PC-9 (cell line): ENCODE measurements at regions not wholly inside any gene's neighbourhood (a gene's known extent, or its start where the extent isn't known, plus 50 kb on each side); places are given as distances from the start of the nearest gene placed in this dataset.

Source experiments
- BruUV-seq: library from RNA; stranded (reverse); fragments of 400-500 nt; replicated peaks from 2 replicates; lab custom pipeline; 2021; lab: Mats Ljungman, UMichigan
- CTCF ChIA-PET: fragments of 300-600 bp; sonication (Branson Sonifier 250); formaldehyde crosslinking; loops from one replicate; lab custom pipeline; 2022; ENCODE audit warnings: antibody characterized with exemption; lab: Charles Lee
- POLR2A ChIA-PET: fragments of 300-600 bp; sonication (Branson Sonifier 250); formaldehyde crosslinking; loops from one replicate; lab custom pipeline; 2022; ENCODE audit warnings: antibody characterized with exemption; ENCODE audit not compliant: unreplicated experiment; lab: Charles Lee
- DNase-seq, 2 experiments: peaks; one replicate each; pipeline versions ENCODE4 v3.0.0 to v3.0.0-alpha.2; 2015 to 2022; ENCODE audit warnings: mixed read lengths in 1 of 2
- H2AFZ ChIP-seq: fragments of 200-600 bp; sonication (generic); 2 replicates; pipeline ENCODE4 v1.8.1; 2017; ENCODE audit warnings: antibody characterized with exemption
- H3F3A ChIP-seq: fragments of 200-600 bp; sonication (generic); 2 replicates; pipeline ENCODE4 v1.8.1; 2017; ENCODE audit warnings: antibody characterized with exemption, mild to moderate bottlenecking, low read depth; ENCODE audit not compliant: insufficient read depth
- H3K27ac ChIP-seq: fragments of 200-600 bp; sonication (generic); 2 replicates; pipeline ENCODE4 v1.6.1; 2016; ENCODE audit warnings: mixed run types
- H3K27me3 ChIP-seq: fragments of 200-600 bp; sonication (generic); 2 replicates; pipeline ENCODE4 v1.6.1; 2016; ENCODE audit warnings: low read depth, mixed run types; ENCODE audit not compliant: insufficient read depth
- H3K36me3 ChIP-seq: fragments of 200-600 bp; sonication (generic); 2 replicates; pipeline ENCODE4 v1.6.1; 2016; ENCODE audit warnings: low read depth, mixed run types
- H3K4me1 ChIP-seq: fragments of 200-600 bp; sonication (generic); replicated peaks from 2 replicates; pipeline ENCODE4 v1.6.1; 2016; ENCODE audit warnings: mixed run types; ENCODE audit not compliant: insufficient read depth
- H3K4me2 ChIP-seq: fragments of 200-600 bp; sonication (generic); 2 replicates; pipeline ENCODE4 v1.6.1; 2017; ENCODE audit warnings: mixed run types
- H3K4me3 ChIP-seq: fragments of 200-600 bp; sonication (generic); 2 replicates; pipeline ENCODE4 v1.6.1; 2016; ENCODE audit warnings: mixed run types
- H3K79me2 ChIP-seq: fragments of 200-600 bp; sonication (generic); 2 replicates; pipeline ENCODE4 v1.6.1; 2017; ENCODE audit warnings: low read depth, mixed run types
- H3K9me2 ChIP-seq: fragments of 200-600 bp; sonication (generic); 2 replicates; pipeline ENCODE4 v1.8.1; 2017; ENCODE audit warnings: mild to moderate bottlenecking; ENCODE audit not compliant: insufficient read depth
- H3K9me3 ChIP-seq: fragments of 200-600 bp; sonication (generic); 2 replicates; pipeline ENCODE4 v1.8.1; 2016; ENCODE audit warnings: low read depth; ENCODE audit not compliant: insufficient read depth
- H4K20me1 ChIP-seq: fragments of 200-600 bp; sonication (generic); 2 replicates; pipeline ENCODE4 v1.8.1; 2017; ENCODE audit not compliant: insufficient read depth
- EZH2 ChIP-seq: fragments of 200-600 bp; sonication (generic); IDR thresholded peaks from 2 replicates; pipeline ENCODE4 v1.8.0; 2017; ENCODE audit warnings: antibody characterized with exemption, low read depth
- intact Hi-C: fragments of 100-400 bp; cut with micrococcal nuclease; formaldehyde crosslinking; loops from one replicate; pipeline ENCODE4 v1.10.0; 2022; ENCODE audit not compliant: unreplicated experiment
- TF ChIP-seq, protein P1 (sequence below): fragments of 200-600 bp; sonication (generic); conservative IDR thresholded peaks from 2 replicates; pipeline ENCODE4 v1.6.1; 2017; ENCODE audit warnings: mixed run types, antibody characterized with exemption, mild to moderate bottlenecking, moderate library complexity

DNA sequence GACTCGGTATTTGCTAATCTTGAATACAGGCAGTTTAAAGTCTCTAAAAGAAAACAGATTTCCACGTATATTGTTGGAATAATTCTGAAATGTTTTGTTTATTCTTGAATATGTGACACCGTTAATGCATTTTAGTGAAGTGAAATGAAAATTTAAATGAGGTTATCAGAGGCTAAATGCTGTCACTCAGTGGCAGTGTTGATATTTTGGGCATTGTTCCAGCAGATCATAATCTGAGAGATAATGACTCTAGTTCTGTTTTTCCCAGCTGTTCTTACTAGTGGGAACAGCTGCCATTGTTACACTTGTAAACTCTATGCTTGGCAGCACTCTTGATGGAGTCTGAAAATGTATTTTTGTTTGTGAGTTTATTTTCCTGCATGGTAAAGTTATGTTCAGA is 365.6 kb upstream of the SLC10A2 start:
- Histone ChIP-seq H3K9me2 (no peaks in the 10 kb centered on the region), H3K9me3 (no peaks in the 10 kb centered on the region), H3K4me3 (no peak overlapping the region), H3K27ac (no peak overlapping the region), H3K79me2 (no peaks in the 10 kb centered on the region), H3K4me2 (no peak overlapping the region), H4K20me1 (no peaks in the 10 kb centered on the region), H3K4me1 (no peaks in the 10 kb centered on the region), H3K36me3 (no peaks in the 10 kb centered on the region), H3F3A (no peaks in the 10 kb centered on the region), H2AFZ (peak overlapping the region; percentile 19; the same call in 1 of the 2 replicates), H3K27me3 (no peaks in the 10 kb centered on the region)
- CTCF ChIA-PET: no interaction called here
- intact Hi-C loops: no loop called here
- DNase-seq: no peak
- BruUV-seq: no TSS peak
- no peak for TF ChIP-seq EZH2
- TF ChIP-seq, protein P1, sequence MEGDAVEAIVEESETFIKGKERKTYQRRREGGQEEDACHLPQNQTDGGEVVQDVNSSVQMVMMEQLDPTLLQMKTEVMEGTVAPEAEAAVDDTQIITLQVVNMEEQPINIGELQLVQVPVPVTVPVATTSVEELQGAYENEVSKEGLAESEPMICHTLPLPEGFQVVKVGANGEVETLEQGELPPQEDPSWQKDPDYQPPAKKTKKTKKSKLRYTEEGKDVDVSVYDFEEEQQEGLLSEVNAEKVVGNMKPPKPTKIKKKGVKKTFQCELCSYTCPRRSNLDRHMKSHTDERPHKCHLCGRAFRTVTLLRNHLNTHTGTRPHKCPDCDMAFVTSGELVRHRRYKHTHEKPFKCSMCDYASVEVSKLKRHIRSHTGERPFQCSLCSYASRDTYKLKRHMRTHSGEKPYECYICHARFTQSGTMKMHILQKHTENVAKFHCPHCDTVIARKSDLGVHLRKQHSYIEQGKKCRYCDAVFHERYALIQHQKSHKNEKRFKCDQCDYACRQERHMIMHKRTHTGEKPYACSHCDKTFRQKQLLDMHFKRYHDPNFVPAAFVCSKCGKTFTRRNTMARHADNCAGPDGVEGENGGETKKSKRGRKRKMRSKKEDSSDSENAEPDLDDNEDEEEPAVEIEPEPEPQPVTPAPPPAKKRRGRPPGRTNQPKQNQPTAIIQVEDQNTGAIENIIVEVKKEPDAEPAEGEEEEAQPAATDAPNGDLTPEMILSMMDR: no peak
- POLR2A ChIA-PET: no interaction called here

DNA sequence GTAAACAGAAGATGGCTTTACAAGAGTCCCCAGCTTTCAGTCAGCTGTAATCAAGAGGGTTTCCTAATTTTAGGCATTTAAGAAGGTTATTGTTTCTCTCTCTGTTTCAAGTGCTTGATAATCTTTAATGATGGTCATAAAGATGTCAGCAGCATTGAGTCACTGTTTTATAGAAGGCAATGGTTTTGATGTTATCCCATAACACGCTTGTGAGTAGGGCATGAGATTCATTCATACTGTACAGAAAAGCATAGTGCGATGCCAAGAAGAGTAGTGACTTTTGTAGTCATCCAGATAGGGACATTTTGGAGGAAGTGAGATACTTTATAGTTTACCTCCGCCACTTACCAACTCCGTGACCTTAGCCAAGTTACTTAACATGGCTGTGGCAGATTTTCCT is 364.2 kb upstream of the SLC10A2 start:
- Histone ChIP-seq H3K9me3 (no peaks in the 10 kb centered on the region), H3K27me3 (no peaks in the 10 kb centered on the region), H3K4me3 (no peak overlapping the region), H3F3A (no peaks in the 10 kb centered on the region), H4K20me1 (no peaks in the 10 kb centered on the region), H3K79me2 (no peaks in the 10 kb centered on the region), H3K4me2 (no peak overlapping the region), H3K9me2 (no peaks in the 10 kb centered on the region), H2AFZ (no peak overlapping the region), H3K36me3 (no peaks in the 10 kb centered on the region), H3K27ac (no peak overlapping the region), H3K4me1 (no peaks in the 10 kb centered on the region)
- ChIA-PET POLR2A (no interaction called here), CTCF (no interaction called here)
- intact Hi-C loops: no loop called here
- no peak for TF ChIP-seq EZH2
- TF ChIP-seq, protein P1: no peak
- DNase-seq: no peak
- BruUV-seq: no TSS peak

GRCh38 chr13:103410002-103410401 is 343.8 kb upstream of the SLC10A2 start:
- BruUV-seq: no TSS peak
- Histone ChIP-seq H3F3A (no peaks in the 10 kb centered on the region), H3K9me2 (no peaks in the 10 kb centered on the region), H3K36me3 (no peaks in the 10 kb centered on the region), H4K20me1 (no peaks in the 10 kb centered on the region), H2AFZ (no peak overlapping the region), H3K79me2 (no peaks in the 10 kb centered on the region), H3K27me3 (no peaks in the 10 kb centered on the region), H3K9me3 (0 out of 2 replicates have a peak, but pooled peaks cover 6% of the 10 kb centered on the region), H3K4me3 (no peak overlapping the region), H3K4me2 (no peak overlapping the region), H3K27ac (no peak overlapping the region), H3K4me1 (0 out of 2 replicates have a peak, but pooled peaks cover 5% of the 10 kb centered on the region)
- ChIA-PET POLR2A (no interaction called here), CTCF (no interaction called here)
- TF ChIP-seq, protein P1: no peak
- no peak for TF ChIP-seq EZH2
- no peak for DNase-seq
- intact Hi-C loops: no loop called here
